ENCODE measurements at regions not wholly inside any gene's neighbourhood (a gene's known extent, or its start where the extent isn't known, plus 50 kb on each side); places are given as distances from the start of the nearest gene placed in this dataset.
"Not testable (repeated sequence)": the region's sequence is repeated elsewhere in the genome, so short reads cannot be mapped to it uniquely, and the experiment has no call there.

- DNase-seq, result not testable (repeated sequence)
Observed at GRCh38 chr12:131624756-131625501, 86.0 kb upstream of the SFSWAP start.

DNA sequence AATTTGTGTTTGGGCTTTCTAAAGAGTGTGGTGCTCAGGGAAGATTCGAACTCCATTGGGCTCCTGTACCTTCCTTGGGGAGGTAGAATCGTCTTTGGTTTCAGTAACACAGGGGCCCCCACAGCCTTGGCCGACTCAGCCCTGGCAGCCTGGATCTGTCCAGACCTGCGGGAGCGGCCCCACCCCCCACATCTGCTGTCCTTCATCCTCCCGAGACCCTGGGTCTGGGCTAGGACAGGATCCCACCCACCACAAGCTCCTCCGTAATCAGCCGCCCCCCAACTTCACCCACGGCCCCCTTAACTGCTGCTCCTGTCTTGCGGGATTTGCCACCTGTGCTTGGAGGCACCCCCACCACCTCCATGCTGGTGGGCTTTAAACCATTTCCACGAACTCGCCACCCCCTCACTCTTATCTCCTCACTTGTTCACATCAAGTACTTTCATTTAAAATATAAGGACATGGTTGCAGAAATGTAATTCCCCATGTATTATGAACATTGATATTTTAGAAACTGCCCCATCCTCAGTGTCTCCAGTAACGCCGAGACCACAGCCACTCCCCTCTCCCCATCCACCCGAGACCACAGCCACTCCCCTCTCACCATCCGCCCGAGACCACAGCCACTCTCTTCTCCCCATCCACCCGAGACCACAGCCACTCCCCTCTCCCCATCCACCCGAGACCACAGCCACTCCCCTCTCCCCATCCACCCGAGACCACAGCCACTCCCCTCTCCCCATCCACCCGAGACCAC lies 84.7 kb upstream of the SFSWAP start:
- not testable (repeated sequence) for DNase-seq

- DNase-seq, result not testable (repeated sequence)
Observed at GRCh38 chr12:131627151-131628022, 83.5 kb upstream of the SFSWAP start.

DNA sequence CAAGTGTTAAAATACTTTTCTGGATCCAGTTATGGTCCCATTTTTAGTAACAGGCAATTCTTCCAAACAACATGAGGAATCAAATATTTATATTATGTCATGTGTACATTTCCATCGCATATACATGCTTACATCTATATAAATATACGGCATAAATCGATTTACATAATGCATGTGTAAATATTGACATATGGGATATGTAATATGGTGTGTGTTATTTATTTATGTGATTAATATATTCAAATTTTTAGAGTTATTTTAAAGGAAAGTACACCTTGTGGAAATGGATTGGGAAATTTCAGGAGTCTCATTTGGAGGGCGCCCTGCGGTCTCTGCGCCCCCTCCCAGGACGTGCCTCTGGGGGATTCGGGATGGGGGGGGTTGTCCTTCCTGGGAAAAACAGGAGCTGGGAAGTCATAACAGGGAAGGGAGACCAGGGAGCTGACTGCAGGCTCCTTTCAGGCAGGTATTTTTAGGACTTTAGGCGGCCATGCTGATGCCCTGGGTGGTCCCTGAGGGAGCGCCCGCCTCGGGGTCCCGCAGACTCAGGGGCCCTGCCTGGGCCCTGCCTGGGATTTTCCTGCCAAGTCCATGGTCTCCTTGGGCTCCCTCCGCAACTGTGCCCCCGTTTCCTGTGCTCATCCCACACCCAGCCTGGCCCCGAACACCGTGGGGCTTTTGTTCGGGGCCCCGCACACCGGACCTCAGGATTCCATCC lies 82.7 kb upstream of the SFSWAP start:
- DNase-seq, result no peak

DNA sequence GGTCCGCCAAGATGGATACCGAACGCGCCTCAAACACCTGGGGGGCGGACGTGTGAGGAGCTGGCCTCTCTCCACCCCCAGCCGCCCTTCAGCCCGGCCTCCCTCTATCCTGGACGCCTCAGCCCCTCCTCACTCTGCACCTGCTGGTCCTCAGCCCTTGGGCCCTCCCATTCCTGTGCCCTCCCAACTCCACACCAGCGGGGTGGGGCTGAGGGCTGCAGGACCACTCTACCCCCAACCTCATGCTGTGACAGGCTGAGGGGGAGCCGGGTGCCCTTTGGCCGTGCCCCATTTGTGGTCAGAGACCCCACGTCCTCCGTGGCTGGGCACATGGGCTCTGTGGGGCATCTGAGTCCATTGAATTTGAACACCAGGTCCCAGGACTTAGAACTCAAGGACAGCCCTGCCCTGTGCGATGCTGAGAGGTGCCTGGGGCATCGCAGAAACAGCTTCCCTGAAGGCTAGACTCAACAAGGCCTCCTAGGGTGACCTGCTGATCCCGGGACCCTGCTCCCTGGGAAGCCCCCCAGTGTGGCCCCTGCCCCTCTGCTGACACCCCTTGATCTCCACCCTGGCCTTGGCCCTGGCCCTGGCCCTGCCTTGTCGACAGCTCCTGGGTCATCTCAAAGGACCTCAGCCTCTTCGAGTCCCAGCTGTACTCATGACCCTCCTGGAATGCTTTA lies 82.0 kb upstream of the SFSWAP start:
- no peak for DNase-seq

DNA sequence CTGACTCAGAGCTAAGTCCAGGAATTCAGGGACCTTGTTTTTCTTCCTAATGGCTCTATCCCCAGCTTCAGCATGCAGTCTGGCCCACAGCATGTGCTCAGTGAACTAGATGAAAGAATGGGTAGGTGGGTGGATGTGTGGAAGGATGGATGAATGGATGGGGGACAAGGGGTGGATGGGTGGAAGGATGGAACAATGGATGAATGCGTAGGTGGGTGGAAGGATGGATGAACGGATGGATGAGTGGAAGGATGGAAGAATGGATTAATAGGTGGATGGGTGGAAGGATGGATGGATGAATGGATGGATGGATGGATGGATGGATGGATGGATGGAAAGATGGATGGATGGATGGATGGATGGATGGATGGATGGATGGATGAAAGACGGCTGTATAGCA lies 79.7 kb upstream of the SFSWAP start:
- DNase-seq, result no peak

GRCh38 chr12:131631889-131632651 lies 78.8 kb upstream of the SFSWAP start:
- DNase-seq, result not testable (repeated sequence)

DNA sequence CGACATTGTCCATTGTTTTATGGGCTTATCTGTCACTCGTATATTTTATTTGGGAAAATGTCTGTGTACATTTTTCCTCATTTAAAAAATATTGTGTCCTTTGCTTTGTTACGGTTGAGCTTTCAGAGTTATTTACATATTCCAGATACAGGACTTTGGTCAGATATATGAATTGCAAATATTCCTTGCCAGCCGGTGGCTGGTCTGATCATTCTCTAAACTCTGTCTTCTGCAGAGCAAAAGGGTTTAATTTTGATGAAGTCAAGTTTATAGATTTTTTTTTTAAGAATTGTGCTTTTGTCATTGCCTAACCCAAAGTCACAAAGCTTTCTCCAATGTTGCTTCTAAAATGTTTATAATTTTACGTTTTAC lies 78.3 kb upstream of the SFSWAP start:
- not testable (repeated sequence) for DNase-seq

DNA sequence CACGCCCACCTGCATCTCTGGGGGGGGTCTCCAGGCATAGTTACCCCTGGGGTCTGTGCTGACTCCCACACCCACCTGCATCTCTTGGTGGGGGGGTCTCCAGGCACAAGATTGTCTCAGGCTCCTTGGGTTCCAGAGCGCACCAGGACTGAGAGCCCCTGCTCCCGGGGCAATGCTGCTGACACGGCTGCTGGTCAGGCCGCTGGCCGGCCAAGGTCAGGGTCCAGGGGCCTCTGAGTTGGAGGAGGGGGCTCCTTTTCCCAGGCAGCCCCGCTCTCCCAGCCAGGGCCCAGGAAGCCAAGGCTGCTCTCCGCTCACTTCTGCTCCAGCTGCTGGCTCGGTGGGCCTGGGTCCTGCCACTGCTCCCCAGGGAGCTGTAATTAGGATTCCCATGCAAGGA lies 77.3 kb upstream of the SFSWAP start:
- DNase-seq, result not testable (repeated sequence)

DNA sequence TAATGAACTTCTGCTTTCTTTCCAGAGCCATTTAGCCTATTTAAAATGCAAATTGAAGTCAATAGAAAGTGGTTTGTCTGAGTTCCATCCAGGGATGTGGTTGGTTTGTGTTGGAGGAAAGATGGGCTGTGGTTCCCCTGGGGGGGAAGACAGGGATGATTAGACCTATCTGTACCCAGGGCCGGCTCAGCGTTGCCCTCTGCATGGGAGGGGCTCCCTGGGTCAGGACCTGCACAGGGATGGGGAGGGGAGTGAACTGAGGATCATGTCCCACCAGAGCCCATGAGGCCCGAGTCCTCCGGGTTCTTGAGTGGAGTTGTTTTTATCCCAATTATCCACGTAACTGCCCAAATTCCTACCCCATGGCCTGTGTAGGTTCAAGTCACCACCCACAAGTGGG lies 76.9 kb upstream of the SFSWAP start:
- no peak for DNase-seq

GRCh38 chr12:131635012-131635411 lies 75.9 kb upstream of the SFSWAP start:
- not testable (repeated sequence) for DNase-seq

GRCh38 chr12:131635491-131636122 lies 75.3 kb upstream of the SFSWAP start:
- no peak for DNase-seq

DNA sequence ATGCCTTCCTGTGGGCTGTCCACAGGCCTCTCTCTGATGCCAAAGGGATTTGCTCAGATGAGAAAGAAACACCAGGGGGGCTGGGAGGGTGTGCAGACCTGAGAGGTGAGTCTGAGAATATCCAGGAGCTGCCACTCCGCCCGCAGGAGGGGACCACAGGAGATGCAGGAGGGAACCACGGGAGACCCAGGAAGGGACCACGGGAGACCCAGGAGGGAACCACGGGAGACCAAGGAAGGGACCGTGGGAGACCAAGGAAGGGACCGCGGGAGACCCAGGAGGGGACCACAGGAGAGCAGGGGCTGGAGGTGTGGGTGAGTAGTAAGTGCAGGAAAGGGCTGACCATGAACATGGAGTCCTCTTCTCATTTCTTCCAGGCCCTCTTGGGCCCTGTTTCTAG lies 74.6 kb upstream of the SFSWAP start:
- no peak for DNase-seq

DNA sequence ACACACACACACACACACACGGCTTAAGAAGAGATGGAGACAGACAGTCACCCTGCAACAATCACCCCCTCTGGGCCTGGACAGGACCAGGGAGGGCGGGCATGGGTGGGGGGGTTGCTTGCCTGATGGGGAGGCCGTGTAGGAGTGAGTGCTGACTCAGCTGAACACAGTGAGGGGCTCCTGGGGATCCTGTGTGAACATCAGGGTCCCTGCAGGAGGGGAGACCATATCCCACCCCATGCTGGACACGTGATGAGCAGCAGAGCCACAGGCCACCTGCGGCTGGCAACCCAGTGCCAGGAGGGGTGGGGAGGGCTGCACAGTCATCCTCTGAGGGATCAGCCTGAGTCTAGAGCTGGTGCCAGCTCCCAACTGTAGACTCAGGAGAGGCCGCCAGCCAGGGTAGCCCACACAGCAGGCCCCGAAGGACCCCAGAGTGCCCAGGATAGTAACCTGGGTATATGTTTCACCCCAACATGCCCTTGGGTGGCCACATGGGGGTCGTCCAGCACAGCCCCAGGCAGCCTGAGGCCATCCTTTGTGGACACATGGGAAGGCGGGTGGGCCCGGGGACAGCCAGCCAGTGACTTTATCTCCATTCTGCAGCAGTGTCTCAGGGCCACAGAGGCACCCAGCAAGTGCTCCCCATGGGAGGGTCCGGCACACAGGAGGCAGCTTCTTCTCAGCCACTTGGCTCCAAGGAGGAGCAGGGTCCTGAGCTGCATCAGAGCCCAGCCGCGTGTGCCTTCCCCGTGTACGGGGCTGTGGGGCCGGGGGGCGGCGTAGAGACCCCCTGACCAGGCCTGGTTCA lies 73.7 kb upstream of the SFSWAP start:
- no peak for DNase-seq

GRCh38 chr12:131637986-131638385 lies 72.9 kb upstream of the SFSWAP start:
- DNase-seq, result no peak

DNA sequence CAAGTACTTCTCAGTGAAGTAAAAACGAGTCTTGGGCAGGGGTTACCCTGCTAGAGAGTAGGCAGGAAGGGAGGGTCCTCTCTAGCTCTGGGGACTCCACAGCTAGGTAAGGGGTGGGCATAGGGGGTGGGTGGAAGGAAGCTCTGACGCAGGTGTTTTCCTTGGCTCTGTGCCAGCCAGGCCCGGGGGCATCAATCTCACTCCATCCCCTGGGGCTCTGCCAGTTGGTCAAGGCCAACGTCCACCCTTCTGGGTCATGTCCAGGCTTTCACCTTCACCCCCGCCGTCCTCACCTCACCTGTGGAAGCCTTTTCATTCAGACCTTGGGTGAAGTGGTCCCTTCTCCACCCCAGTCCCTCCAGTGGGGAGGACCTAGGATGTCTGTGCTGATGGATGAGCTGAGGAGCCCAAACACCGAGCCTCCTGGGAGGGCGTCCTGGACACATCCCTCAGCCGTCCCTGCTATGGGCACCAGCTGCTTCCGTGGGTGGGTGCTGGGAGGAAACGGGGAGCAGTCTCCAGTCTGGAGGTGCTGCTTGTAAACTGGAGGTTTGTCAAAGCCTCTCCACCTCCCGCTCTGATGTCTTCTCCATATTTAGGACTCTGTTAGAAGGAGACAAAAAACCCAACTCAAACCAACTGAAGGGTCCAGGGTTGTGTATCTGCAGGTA lies 71.5 kb upstream of the SFSWAP start:
- DNase-seq, result no peak

DNA sequence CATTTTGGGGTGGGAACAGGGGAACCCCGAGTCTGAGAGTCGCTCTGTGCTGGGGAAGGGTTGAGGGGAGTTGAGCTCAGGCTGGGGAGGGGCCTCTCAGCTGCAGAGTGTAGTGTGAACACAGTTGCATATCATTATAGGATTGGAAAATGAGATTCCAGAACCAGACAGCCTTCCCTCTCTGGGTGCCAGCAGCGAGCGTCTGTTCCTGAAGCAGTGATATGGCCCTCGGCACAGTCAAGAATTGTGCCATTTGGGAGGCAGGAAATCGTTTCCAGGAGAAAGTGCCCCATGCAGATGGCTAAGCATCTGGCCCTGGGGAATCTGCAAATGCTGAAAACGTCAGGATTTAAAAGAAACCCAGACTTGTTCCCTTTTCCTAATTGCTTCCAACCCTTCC lies 70.4 kb upstream of the SFSWAP start:
- no peak for DNase-seq

- no peak for DNase-seq
Observed at GRCh38 chr12:131641315-131641714, 69.6 kb upstream of the SFSWAP start.

GRCh38 chr12:131642101-131642540 lies 68.8 kb upstream of the SFSWAP start:
- DNase-seq, result no peak

All from activated CD4-positive, alpha-beta T cell treated with anti-CD3 and anti-CD28 coated beads, Interleukin-2, amount 50 U/mL, for 4 hours (primary cell).